HT1080 (cell line): ENCODE measurements at regions not wholly inside any gene's neighbourhood (a gene's known extent, or its start where the extent isn't known, plus 50 kb on each side); places are given as distances from the start of the nearest gene placed in this dataset.
"Not testable (repeated sequence)": the region's sequence is repeated elsewhere in the genome, so short reads cannot be mapped to it uniquely, and the experiment has no call there.

Source experiments
- DNase-seq: peaks from one replicate; pipeline ENCODE4 v3.0.0-alpha.2; 2015; ENCODE audit warnings: low read depth

GRCh38 chr2:221926327-221926726, 354.2 kb upstream of the EPHA4 start:
- DNase-seq, result no peak

GRCh38 chr2:221924576-221924975, 352.5 kb upstream of the EPHA4 start:
- DNase-seq, result no peak

GRCh38 chr2:221915926-221916325, 343.8 kb upstream of the EPHA4 start:
- DNase-seq, result no peak

DNA sequence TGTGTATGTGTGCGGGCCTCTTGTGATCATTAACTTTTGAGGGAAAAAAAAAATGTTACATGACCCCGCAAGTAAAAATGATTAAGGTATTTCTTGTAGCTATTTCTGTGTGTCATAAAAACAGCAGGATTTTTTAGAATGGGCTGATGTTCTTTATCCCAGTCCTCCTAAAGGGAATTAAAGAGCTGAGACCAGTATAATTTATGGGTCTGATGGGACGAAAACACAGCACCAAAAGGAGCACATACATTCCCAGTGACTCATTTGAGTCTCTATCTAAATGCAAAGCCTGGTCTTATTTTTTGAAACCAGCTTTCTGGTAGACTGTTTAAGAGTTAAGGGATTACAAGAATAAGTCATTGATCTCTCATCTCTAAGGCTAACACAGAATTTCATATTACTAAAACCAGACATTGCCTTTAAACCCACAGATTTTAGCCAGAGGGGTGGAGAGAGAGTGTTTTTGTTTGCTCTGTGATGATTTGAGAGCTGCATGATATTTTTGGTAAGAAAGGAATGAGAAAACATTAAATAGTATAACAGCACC, 342.3 kb upstream of the EPHA4 start:
- DNase-seq, result no peak

DNA sequence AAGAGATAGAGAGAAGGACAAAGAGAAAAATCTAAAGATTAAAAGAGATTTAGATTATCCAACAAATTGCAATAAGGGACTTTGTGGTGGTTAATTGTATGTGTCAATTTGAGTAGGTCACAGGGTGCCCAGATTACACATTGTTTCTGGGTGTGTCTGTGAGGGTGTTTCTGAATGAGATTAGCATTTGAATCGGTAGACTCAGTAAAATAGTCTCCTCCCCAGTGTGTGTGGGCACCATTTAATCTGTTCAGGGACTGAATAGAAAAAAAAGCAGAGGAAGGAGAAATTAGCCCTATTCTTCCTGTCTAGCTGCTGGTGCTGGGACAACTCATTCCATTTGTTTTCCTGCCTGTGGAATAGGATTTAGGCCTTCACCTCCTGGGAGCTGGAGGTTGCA, 339.8 kb upstream of the EPHA4 start:
- no peak for DNase-seq

DNA sequence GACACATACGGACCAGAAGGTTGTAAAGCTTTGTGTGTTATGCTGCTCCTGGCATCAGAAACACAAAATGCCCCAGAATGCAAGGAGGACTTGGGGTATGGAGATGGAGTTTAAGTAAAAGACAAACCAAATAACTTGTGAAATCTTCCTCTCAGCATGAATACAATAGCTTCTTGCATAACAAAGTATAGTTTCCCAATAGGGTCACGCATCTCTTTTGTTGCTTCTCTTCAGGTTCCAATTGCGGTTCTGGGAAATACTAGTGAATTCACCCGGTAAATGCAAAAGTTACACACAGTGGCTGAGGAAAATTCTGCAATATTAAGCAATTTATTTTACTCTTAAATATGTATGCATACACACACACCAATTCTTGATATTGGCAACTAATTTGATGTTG, 339.2 kb upstream of the EPHA4 start:
- DNase-seq, result no peak

GRCh38 chr2:221908518-221908917, 336.4 kb upstream of the EPHA4 start:
- no peak for DNase-seq

- DNase-seq, result no peak
Measured at GRCh38 chr2:221897718-221898117, 325.6 kb upstream of the EPHA4 start.

- peak; percentile 65 for DNase-seq
Measured at GRCh38 chr2:221896505-221897151, 324.5 kb upstream of the EPHA4 start.

DNA sequence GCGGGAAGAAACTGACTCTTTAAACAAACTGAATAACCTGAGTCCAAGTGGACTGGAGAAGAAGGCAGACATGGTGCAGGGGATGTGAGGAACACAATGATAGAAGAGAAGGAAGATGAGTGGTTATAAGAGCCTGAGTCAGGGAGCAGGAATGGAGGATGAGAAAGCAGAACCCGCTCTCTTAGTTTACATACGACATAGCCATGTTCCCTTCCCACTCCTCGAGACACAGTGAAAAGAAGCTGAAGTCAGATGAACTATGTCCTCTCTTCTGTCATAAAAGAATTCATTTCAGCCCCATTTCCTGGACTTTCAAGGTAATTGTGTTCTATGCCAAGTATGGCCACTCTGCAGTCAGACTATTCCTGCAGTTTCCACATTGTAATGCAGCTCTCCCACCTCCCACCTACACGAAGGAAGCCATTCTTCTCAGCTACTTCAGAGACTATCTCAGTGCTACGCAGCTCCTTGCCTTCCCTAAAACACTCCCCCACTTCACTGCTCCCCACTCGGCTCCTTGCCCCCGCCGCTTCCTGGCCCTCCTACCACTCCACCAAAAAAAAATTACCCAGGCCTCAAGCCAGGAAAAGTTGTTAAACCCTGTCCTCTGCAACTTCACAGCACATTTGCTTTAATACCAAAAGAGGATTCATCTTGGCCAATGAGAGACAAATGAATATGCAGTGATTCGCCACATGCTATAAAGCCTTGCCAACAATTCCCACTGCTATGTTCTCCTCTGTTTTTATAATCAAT, 323.4 kb upstream of the EPHA4 start:
- DNase-seq, result no peak

GRCh38 chr2:221893501-221893900, 321.4 kb upstream of the EPHA4 start:
- DNase-seq, result no peak

DNA sequence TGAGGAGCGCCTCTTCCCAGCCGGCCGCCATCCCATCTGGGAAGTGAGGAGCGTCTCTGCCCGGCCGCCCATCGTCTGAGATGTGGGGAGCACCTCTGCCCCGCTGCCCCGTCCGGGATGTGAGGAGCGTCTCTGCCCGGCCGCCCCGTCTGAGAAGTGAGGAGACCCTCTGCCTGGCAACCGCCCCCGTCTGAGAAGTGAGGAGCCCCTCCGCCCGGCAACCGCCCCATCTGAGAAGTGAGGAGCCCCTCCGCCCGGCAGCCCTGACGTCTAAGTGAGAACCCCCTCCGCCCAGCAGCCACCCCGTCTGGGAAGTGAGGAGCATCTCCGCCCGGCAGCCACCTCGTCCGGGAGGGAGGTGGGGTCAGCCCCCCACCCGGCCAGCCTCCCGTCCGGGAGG, 319.9 kb upstream of the EPHA4 start:
- DNase-seq, result not testable (repeated sequence)

DNA sequence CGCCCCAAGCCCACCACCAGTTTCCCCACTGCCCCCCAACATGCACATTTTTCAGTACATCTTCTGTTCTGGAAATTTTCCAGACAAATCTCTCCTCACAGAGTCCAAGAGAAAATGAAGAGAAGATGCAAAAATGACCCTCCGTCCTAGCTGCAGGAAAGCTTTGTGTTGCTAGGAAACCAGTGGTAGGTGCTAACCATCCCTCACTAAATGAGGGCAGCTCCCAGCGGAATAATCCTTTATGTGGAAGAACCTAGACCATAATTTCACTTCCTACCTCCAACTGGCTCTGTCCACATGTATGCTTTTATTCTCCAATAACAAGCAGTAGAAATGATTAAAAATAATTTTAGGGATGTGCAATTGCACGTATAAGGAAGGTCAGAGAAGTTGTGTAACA, 311.9 kb upstream of the EPHA4 start:
- no peak for DNase-seq

DNA sequence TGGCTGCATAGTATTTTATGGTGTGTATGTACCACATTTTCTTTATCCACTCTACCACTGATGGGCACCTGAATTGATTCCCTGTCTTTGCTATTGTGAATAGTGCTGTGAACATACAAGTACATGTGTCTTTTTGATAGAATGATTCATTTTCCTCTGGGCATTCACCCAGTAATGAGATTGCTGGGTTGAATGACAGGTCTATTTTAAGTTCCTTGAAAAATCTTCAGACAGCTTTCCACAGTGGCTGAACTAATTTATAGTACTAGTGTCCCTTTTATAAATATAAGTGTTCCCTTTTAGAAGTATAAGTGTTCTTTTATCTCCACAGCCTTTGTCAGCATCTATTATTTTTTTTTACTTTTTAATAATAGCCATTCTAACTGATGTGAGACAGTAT, 303.9 kb upstream of the EPHA4 start:
- no peak for DNase-seq

DNA sequence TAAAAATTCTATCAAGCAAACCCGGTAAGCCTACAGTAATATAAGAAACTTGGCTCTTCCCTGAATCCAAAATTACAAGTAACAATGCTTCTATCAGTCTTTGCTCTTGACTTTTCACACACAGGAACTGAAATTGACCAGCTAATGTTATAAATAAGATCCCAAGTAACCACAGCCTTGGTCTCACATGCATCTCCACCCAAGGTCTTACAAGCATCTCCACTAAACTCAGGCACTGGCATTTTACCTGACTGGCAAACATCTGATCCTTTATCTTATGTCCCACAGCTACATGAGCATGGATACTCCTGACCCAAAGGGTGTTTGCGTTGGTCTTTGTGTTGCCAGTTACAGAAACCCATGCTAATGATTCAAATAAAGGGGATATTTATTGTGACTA, 302.3 kb upstream of the EPHA4 start:
- DNase-seq, result no peak

DNA sequence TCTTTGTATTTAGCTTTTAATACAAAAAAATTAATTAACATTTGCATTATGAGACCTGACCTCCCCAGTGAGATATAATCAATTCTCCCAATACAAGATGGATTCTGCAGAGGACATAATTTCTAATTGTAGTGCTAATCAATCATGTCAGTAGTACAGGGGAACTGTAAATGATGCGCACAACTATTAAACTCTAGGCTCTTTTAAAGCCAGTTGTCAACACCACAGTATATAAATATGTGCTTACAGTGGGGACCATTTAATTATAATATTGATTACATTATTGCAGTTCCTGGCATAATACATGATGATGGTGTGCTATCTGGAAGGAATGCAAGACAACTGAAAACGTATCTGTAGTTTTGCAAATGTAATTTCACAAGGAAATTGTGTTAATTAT, 285.6 kb upstream of the EPHA4 start:
- DNase-seq, result no peak

GRCh38 chr2:221853297-221853696, 281.2 kb upstream of the EPHA4 start:
- DNase-seq, result no peak

DNA sequence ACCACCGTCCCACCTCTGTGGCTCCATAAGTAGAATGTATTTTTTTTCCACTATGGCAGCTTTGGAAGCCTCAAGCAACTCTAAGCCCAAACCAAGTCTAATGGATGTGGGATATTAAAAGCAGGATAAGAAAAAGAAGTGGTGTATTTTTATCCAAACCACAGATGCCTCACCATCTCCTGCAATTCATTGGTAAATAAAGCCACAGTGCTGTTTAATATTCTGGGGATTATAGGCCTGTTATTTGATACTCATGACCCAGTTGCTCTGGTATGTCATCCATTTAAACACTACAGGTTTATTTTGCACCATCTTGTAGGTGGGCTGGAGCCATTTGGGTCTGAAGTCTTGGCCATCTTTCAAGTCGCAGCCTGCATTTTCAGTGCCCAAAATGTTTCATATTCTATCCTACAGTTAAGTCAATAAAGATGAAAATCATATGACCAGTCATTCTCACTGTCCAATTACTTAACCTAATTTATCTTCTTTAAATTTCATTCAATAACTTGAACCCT, 279.5 kb upstream of the EPHA4 start:
- DNase-seq, result peak; percentile 60

DNA sequence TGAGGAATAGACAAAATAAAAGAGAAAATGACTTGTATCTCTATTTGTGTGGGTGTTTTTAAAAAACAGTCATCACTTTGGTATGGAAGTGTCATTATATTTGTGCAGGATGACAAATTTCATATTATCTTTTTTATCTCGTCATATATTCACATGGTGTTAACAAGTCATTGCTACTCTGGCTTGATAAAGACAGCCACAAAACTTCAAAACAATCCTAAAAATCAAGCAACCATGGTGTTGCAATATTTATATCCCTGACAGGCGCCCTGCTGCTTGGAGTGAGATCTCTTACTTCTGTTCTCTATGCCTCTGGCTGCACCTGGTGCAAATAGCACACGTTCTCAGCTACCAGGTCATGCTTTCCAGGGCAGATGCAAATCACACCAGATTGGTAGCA, 278.0 kb upstream of the EPHA4 start:
- DNase-seq, result no peak

DNA sequence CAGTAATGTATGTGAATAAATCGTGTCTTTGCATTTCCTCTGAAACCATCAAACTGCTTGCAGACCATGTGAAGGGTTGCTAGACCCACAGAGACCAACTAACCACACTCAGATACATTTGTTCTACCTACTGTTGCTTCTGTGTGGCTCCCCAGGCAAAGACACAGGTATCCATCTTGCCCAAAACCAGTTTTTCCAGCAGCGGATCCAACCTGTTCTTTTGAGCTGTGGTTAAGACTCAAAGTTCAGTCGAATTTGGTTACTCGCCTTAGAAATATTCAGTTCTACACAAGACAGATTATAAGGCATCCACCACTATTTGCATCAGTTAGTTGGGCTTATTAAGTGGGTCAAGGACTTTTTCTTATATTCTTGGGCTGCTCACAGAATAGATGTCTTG, 276.2 kb upstream of the EPHA4 start:
- no peak for DNase-seq

GRCh38 chr2:221845021-221845365, 272.9 kb upstream of the EPHA4 start:
- no peak for DNase-seq

DNA sequence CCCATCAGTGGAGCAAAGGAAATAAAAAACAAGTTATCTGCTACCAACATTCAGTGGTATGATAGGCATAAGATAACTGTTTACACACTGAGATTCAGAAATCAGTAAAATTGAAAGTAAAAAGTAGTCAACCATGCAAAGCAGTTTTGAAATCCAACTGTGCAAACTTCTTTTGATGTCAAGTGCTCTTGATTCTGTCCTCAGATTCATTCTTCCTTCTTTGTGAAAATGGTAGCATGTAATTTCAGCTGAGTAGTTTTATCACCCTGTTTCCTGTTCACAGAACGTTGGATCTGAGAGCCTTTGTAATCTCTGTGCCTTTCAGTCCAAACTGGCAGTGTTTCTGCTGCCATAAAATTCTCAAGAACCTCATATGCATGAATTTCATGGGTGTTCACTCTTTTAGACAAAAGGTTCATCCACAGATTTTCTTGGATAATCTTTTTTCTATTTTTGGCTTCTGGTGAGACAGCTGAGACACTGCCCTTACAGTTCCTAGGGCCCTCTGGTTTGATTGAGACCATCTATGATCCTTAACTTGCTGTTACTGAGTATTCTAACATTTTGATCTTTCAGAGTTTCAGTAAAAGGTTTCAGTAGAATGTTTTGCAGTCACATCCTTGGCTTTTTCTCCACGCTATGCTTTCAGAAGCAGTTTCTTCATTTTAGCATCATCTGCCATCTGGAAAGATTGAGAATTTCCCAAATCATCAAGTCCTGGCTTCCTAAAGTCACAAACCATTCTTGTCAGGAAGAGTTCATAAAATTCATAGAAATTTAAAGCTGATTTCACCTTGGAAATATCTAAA, 272.3 kb upstream of the EPHA4 start:
- DNase-seq, result no peak
